ENCODE measurements at regions not wholly inside any gene's neighbourhood (a gene's known extent, or its start where the extent isn't known, plus 50 kb on each side); places are given as distances from the start of the nearest gene placed in this dataset.
A peak's percentile ranks its signal among the peaks of the same experiment; 100 is the strongest.

- peak; percentile 97 for TF ChIP-seq CTCF (IDR thresholded peaks at IDR 0.05; ENCODE audit: insufficient read depth, low read length, missing control alignments)
- DNase-seq (ENCODE audit: low read depth, low spot score) = no peak
- ChIA-PET CTCF (interaction anchor here (0.7 to 5.4 kb wide), 12 partner anchors 11 to 447 kb away, joined by 3 to 106 read pairs (median 3); no protein-coding TSS in a partner anchor), POLR2A (interaction anchor here (0.8 kb wide), 1 partner anchor 249 kb away, joined by 3 read pairs; no protein-coding TSS in a partner anchor)
- peak overlapping the region; percentile 55 for H3K4me3 ChIP-seq (ENCODE audit: low read depth, low read length)
Observed at GRCh38 chr2:126776692-126777619, 121.0 kb downstream of the GYPC start.

GRCh38 chr2:126777620-126777978 is 121.1 kb upstream of the TEX51 start:
- H3K4me3 ChIP-seq (ENCODE audit: low read depth, low read length) = no peak overlapping the region
- ChIA-PET POLR2A (no interaction called here), CTCF (interaction anchor here (0.6 to 5.4 kb wide), 7 partner anchors 10 to 257 kb away, joined by 3 to 106 read pairs (median 4); no protein-coding TSS in a partner anchor)
- no peak for DNase-seq (ENCODE audit: low read depth, low spot score)
- no peak for TF ChIP-seq CTCF (IDR thresholded peaks at IDR 0.05; ENCODE audit: insufficient read depth, low read length, missing control alignments)

GRCh38 chr2:126778561-126779501 is 119.9 kb upstream of the TEX51 start:
- no peak for TF ChIP-seq CTCF (IDR thresholded peaks at IDR 0.05; ENCODE audit: insufficient read depth, low read length, missing control alignments)
- POLR2A ChIA-PET = no interaction called here
- no peak for DNase-seq (ENCODE audit: low read depth, low spot score)
- H3K4me3 ChIP-seq (ENCODE audit: low read depth, low read length) = no peak overlapping the region
- CTCF ChIA-PET = interaction anchor here (1.1 to 5.4 kb wide), 4 partner anchors 9 to 271 kb away, joined by 3 to 106 read pairs (median 5); no protein-coding TSS in a partner anchor

GRCh38 chr2:126781206-126781605 is 117.5 kb upstream of the TEX51 start:
- ChIA-PET POLR2A (no interaction called here), CTCF (interaction anchor here (0.9 kb wide), 1 partner anchor 253 kb away, joined by 3 read pairs; no protein-coding TSS in a partner anchor)
- DNase-seq (ENCODE audit: low read depth, low spot score) = no peak
- H3K4me3 ChIP-seq (ENCODE audit: low read depth, low read length) = no peak overlapping the region
- no peak for TF ChIP-seq CTCF (IDR thresholded peaks at IDR 0.05; ENCODE audit: insufficient read depth, low read length, missing control alignments)

- ChIA-PET CTCF (interaction anchor here (0.9 kb wide), 1 partner anchor 254 kb away, joined by 3 read pairs; no protein-coding TSS in a partner anchor), POLR2A (no interaction called here)
- no peak overlapping the region for H3K4me3 ChIP-seq (ENCODE audit: low read depth, low read length)
- no peak for TF ChIP-seq CTCF (IDR thresholded peaks at IDR 0.05; ENCODE audit: insufficient read depth, low read length, missing control alignments)
- DNase-seq (ENCODE audit: low read depth, low spot score) = no peak
Observed at GRCh38 chr2:126781806-126782205, 116.9 kb upstream of the TEX51 start.
